Effector memory CD8-positive, alpha-beta T cell (primary cell): ENCODE measurements at regions not wholly inside any gene's neighbourhood (a gene's known extent, or its start where the extent isn't known, plus 50 kb on each side); places are given as distances from the start of the nearest gene placed in this dataset.
"Not testable (repeated sequence)": the region's sequence is repeated elsewhere in the genome, so short reads cannot be mapped to it uniquely, and the experiment has no call there.

Source experiments
- ATAC-seq: fragments of 150-1000 bp; cut with Tn5 transposase; replicated peaks from 2 replicates; pipeline ENCODE4 v1.10.0; 2021; ENCODE audit warnings: mild to moderate bottlenecking, moderate library complexity
- DNase-seq, 3 experiments: peaks; one replicate each; pipeline ENCODE4 v3.0.0; 2021
- H3K27ac Mint-ChIP-seq, 2 donors: one replicate each; pipeline ENCODE4 v1.8.0; 2022; ENCODE audit warnings: mild to moderate bottlenecking in 2 of 2, mixed read lengths in 2 of 2, moderate library complexity in 2 of 2
- H3K27me3 Mint-ChIP-seq, 2 donors: one replicate each; pipeline ENCODE4 v1.8.0; 2022; ENCODE audit warnings: mixed read lengths in 2 of 2
- H3K36me3 Mint-ChIP-seq: one replicate; pipeline ENCODE4 v1.8.0; 2022; ENCODE audit warnings: mild to moderate bottlenecking, moderate library complexity, mixed read lengths; ENCODE audit not compliant: insufficient read depth
- H3K4me1 Mint-ChIP-seq, 2 donors: one replicate each; pipeline ENCODE4 v1.8.0; 2022; ENCODE audit warnings: low read depth in 2 of 2, mixed read lengths in 2 of 2
- H3K4me3 Mint-ChIP-seq, 2 donors: one replicate each; pipeline ENCODE4 v1.8.0; 2022; ENCODE audit warnings: mild to moderate bottlenecking in 2 of 2, mixed read lengths in 2 of 2, moderate library complexity in 2 of 2
- H3K9me3 Mint-ChIP-seq, 2 donors: one replicate each; pipeline ENCODE4 v1.8.0; 2022; ENCODE audit warnings: mixed read lengths in 2 of 2

DNA sequence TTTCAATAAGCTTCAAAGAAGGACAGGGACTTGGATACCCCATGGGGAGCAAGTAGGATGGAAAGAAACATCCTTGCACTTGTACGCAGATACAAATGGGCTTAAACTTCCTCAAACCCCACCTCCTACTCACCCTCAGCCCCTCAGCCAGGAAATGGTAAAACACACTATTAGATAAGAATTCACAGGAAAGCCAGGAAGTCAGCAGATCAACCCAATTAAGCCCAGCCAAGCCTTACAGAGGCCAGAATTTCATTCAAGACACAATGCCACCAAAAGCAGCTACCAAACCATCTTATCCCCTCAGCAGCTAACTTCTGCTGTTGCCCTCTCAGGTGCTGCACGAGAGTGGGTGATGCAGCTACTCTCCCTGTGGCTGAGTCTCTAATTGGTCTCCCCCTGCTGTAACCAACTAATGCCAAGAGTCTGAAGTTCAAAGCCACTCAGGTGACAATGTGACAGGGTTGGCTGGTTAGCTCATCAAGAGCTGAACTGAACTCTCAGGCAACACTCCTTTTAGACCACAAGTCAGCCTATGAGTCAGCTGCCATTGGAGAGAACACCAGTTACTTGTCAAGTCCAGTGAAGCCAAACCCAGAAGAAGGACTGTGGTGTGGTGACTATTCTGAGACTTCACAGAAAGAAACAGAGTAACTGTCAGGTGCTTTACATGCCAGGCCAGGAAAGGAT is 201.9 kb downstream of the ZNF608 start:
- no peak overlapping the region for H3K27ac Mint-ChIP-seq
- no peaks in the 10 kb centered on the region for H3K36me3 Mint-ChIP-seq
- no peak overlapping the region for H3K4me3 Mint-ChIP-seq
- no peaks in the 10 kb centered on the region for H3K4me1 Mint-ChIP-seq
- no peaks in the 10 kb centered on the region for H3K27me3 Mint-ChIP-seq
- ATAC-seq (no peak), DNase-seq (no peak)
- peaks cover 2 to 17% of the 10 kb centered on the region in 2 donors for H3K9me3 Mint-ChIP-seq

DNA sequence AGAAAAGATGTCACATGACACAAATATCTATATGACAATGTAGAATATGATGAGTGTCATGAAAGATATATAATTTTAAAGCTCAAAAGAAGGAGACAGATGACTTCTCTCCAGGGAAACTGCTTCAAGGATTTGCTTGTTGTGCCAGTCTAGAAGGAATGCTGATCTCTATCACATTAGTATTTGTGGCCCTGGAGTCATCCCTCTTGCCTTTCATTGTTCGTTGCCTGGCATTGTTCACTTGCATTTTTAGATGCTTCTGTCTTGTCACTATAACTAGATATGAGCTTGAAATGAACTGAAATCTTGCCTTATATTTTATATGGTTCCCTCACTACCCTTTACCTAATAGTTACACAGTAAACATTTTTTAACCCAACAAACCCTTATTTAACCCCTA is 207.5 kb downstream of the ZNF608 start:
- peaks cover 4 to 24% of the 10 kb centered on the region in 2 donors for H3K9me3 Mint-ChIP-seq
- H3K4me3 Mint-ChIP-seq = no peak overlapping the region
- ATAC-seq (no peak), DNase-seq (no peak)
- no peaks in the 10 kb centered on the region for H3K36me3 Mint-ChIP-seq
- H3K27me3 Mint-ChIP-seq = no peaks in the 10 kb centered on the region
- H3K4me1 Mint-ChIP-seq = no peaks in the 10 kb centered on the region
- H3K27ac Mint-ChIP-seq = no peak overlapping the region

DNA sequence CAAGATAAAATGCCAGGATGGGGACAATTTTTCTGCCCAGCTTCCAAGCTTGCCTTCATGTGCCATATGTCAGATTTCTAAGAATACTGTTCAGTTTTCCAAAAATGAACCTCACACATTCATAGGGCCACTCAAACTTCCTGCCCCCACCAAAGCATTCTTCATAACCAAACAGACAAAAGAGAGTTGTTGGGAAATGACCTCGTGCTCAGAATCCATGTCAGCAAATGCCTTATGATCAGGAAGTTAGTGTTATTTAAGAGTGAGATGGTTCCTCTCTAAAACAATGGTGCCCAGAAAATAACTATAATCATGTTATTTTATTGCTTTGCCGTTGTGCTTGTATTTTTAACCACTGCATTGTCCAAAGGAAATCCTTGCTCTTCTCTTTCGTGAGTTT is 208.2 kb downstream of the ZNF608 start:
- Mint-ChIP-seq H3K4me1 (no peaks in the 10 kb centered on the region), H3K27me3 (no peaks in the 10 kb centered on the region), H3K27ac (no peak overlapping the region), H3K9me3 (peaks cover 6 to 24% of the 10 kb centered on the region in 2 donors), H3K36me3 (no peaks in the 10 kb centered on the region), H3K4me3 (no peak overlapping the region)
- DNase-seq = no peak
- ATAC-seq = no peak

DNA sequence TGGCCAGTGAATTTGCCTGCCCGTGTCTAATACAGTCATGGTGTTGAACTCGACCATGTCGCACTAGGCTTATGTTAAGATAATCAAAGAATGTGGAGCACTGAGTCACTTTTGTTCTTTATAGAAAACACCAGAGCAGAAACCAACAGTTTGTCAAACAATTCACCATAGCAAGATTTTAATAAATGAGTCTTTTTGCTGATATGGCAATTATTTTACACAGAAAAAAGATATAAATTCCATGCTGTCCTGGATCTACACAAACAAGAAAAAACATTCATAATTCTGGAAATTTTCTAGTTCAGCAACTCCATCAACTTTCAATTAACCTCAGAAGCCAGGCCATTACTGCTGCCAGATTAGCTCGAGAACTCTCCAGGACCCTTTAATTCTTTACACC is 208.9 kb downstream of the ZNF608 start:
- no peak overlapping the region for H3K27ac Mint-ChIP-seq
- peaks cover 7 to 22% of the 10 kb centered on the region in 2 donors for H3K9me3 Mint-ChIP-seq
- H3K4me3 Mint-ChIP-seq = no peak overlapping the region
- no peaks in the 10 kb centered on the region for H3K36me3 Mint-ChIP-seq
- no peak for DNase-seq
- no peak for ATAC-seq
- no peaks in the 10 kb centered on the region for H3K4me1 Mint-ChIP-seq
- H3K27me3 Mint-ChIP-seq = no peaks in the 10 kb centered on the region

DNA sequence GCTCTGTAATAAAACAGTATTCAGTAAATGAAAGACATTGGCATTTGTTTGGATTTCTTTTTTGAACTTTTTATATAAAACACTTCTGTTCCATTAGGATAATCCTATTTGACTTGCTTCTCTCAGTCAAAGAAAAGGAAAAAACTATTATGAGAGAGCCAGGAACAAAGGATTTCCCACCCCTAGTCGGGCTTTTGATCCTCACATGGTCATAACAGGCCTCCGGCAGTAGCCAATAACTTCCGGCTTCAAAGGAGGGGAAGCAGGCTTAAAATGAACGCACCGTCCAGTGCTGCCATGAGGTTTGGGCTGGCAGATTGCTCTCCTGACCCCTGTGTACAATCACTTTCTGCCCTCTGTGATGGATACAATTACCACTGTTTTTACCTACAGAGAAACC is 209.3 kb downstream of the ZNF608 start:
- Mint-ChIP-seq H3K36me3 (no peaks in the 10 kb centered on the region), H3K27me3 (no peaks in the 10 kb centered on the region), H3K4me1 (no peaks in the 10 kb centered on the region), H3K9me3 (peaks cover 7 to 18% of the 10 kb centered on the region in 2 donors), H3K4me3 (no peak overlapping the region), H3K27ac (no peak overlapping the region)
- ATAC-seq (no peak), DNase-seq (no peak)

DNA sequence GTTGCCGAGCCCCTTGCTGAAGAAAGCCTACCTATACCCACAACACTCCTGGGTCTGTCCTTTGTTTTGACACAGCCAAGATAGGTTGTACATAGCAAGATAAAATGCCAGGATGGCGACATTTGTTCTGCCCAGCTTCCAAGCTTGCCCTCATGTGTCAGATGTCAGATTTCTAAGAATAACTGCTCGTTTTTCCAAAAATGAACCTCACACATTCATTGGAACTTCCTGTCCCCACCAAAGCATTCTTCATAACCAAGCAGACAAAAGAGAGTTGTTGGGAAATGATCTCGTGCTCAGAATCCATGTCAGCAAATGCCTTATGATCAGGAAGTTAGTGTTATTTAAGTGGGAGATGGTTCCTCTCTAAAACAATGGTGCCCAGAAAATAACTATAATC is 210.1 kb downstream of the ZNF608 start:
- Mint-ChIP-seq H3K4me3 (no peak overlapping the region), H3K9me3 (peaks cover 7 to 13% of the 10 kb centered on the region in 2 donors), H3K36me3 (no peaks in the 10 kb centered on the region), H3K27ac (no peak overlapping the region), H3K4me1 (no peaks in the 10 kb centered on the region), H3K27me3 (no peaks in the 10 kb centered on the region)
- ATAC-seq (no peak), DNase-seq (no peak)

DNA sequence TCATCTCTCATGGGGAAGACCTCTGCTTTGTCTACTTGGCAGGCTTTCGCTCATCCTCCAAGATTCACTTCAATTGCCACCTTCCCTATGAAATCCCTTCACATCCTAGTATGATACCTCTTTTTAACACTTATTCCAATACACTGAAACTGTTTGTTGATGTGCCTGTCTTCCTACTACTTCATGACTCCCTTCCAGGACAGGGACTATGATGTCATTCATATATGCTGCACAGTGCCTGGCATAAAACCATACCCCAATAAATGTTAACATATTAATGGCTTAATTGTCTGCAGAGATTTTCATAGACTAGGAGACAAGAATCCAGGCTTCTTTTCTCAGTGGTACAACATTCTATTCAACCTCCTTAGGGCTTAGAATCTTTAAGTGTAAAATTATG is 215.5 kb downstream of the ZNF608 start:
- Mint-ChIP-seq H3K36me3 (no peaks in the 10 kb centered on the region), H3K9me3 (peaks cover 13 to 18% of the 10 kb centered on the region in 2 donors), H3K4me3 (no peak overlapping the region), H3K27me3 (no peaks in the 10 kb centered on the region), H3K27ac (no peak overlapping the region), H3K4me1 (no peaks in the 10 kb centered on the region)
- DNase-seq (no peak), ATAC-seq (no peak)

DNA sequence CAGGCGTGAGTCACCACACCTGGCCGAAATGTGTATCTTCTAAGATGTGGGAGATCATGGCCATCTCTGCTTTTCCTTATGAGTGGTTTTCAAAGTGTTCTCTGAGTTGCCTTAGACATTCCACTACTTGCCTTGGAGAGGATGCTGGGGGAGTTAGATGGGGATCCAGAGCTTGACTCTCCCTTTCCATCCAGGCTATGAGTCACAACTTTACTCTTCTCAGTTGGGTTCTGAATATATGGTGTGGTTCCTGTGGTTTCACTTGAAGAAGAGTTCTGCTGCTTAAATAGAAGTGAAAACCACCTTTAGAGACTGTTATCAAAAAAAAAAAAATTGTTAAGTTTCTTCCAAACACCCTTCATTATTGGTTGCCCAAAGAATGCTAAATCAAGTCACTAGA is 217.6 kb downstream of the ZNF608 start:
- DNase-seq (no peak), ATAC-seq (no peak)
- Mint-ChIP-seq H3K36me3 (no peaks in the 10 kb centered on the region), H3K27ac (no peak overlapping the region), H3K27me3 (no peaks in the 10 kb centered on the region), H3K4me3 (no peak overlapping the region), H3K9me3 (peaks cover 14 to 20% of the 10 kb centered on the region in 2 donors), H3K4me1 (no peaks in the 10 kb centered on the region)

DNA sequence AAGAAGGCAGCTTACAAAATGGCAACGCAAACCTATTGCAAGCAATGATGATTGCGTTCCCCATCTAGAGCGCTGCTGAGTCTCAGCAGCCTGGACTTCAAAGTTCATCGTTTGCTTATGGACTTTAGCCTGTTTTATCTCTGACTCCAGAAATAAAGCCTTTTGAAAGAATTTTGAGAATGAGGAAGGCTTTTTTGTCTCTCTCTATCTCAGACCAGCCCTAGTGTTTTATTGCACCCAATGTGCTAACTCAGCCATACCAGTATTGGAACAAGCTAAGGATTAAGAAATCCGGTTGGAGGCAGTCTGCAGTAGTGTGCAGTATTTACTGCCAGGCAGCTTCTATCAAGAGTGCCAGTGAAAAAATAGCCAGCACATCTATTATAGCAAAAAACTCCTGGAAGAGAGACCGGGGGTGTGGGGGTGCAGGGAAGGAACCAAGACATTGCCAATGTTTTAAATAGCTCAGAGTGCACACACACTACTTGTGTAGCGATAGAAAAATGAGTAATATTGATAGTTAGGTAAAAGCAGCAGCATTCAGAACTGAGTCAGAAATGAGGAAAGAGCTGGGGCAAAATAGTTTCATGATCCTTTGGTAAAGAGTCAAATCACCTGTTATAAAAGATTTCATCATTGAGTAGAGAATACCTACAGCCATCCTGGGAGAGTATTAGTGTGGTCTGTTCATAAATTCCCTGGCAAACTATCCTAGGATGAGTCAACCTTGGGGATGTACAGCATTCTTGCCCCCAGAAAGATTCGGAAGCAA is 219.0 kb downstream of the ZNF608 start:
- no peak overlapping the region for H3K4me3 Mint-ChIP-seq

DNA sequence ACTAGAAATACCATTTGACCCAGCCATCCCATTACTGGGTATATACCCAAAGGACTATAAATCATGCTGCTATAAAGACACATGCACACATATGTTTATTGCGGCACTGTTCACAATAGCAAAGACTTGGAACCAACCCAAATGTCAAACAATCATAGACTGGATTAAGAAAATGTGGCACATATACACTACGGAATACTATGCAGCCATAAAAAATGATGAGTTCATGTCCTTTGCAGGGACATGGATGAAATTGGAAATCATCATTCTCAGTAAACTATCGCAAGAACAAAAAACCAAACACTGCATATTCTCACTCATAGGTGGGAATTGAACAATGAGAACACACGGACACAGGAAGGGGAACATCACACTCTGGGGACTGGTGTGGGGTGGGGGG is 220.4 kb downstream of the ZNF608 start:
- not testable (repeated sequence) for DNase-seq, H3K27ac Mint-ChIP-seq, H3K27me3 Mint-ChIP-seq, H3K4me3 Mint-ChIP-seq, H3K36me3 Mint-ChIP-seq, H3K4me1 Mint-ChIP-seq, ATAC-seq
- peaks cover 15 to 19% of the 10 kb centered on the region in 2 donors for H3K9me3 Mint-ChIP-seq

More for the DNA sequence above, 219.0 kb downstream of the ZNF608 start:
- H3K9me3 Mint-ChIP-seq = peaks cover 13 to 20% of the 10 kb centered on the region in 2 donors
- no peaks in the 10 kb centered on the region for H3K4me1 Mint-ChIP-seq
- H3K27ac Mint-ChIP-seq = no peak overlapping the region
- no peaks in the 10 kb centered on the region for H3K36me3 Mint-ChIP-seq
- DNase-seq (no peak), ATAC-seq (no peak)
- H3K27me3 Mint-ChIP-seq = no peaks in the 10 kb centered on the region

DNA sequence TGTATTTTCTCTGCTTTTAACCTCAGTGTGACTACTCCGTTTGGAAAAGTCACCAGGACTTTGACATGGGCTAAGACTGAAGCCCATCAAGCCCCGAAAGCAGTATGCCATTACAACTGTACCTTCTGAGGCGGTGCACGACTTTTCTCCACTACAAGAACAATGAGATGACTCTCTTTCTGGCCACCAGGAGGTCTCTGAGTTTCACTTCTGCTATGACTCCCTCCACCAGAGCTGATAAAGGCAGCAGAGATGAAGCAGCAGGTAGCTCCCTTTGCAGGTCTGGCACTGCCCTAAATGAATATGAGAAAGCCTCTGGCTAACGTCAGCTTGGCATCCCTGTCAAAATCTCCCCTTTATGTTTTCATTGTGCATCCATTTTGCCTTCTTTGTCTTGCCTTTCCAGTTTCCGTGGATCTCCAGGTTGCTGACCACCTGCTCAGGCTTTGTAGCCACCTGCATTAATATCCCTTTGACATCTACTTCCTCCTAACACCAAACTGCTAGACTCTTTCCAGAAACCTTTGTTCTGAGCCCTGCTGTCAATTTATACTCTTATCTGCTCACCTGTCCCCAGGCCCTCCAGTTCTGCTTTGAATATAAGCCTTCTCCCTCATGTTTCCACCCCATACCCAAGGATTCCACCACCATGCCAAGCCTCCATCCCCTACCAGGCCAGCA is 221.7 kb downstream of the ZNF608 start:
- Mint-ChIP-seq H3K27ac (no peak overlapping the region), H3K9me3 (peaks cover 10% of the 10 kb centered on the region in 2 donors), H3K4me1 (no peaks in the 10 kb centered on the region), H3K36me3 (no peaks in the 10 kb centered on the region), H3K27me3 (no peaks in the 10 kb centered on the region), H3K4me3 (no peak overlapping the region)
- no peak for DNase-seq
- no peak for ATAC-seq

DNA sequence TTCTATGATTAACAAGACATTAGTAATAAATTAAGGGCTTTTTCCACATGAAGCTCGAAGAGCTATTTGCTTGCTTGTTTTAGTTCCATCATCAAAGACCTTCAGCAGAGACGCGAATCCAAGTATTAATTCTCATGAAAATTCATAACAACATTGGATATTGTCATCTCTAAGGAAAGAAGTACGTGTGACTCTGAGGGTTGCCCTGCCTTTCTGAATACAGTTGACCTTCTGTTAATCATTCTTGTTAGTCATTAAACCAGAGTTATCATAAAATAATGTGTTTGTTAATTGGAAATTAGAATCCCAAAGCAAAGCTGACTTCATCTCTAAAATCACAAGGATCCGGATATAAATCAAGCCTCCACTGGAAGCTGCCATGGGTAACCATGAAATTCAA is 222.5 kb downstream of the ZNF608 start:
- no peak for ATAC-seq
- peaks cover 10% of the 10 kb centered on the region in 2 donors for H3K9me3 Mint-ChIP-seq
- H3K4me3 Mint-ChIP-seq = no peak overlapping the region
- no peak overlapping the region for H3K27ac Mint-ChIP-seq
- no peak for DNase-seq
- H3K27me3 Mint-ChIP-seq = no peaks in the 10 kb centered on the region
- no peaks in the 10 kb centered on the region for H3K4me1 Mint-ChIP-seq
- no peaks in the 10 kb centered on the region for H3K36me3 Mint-ChIP-seq

DNA sequence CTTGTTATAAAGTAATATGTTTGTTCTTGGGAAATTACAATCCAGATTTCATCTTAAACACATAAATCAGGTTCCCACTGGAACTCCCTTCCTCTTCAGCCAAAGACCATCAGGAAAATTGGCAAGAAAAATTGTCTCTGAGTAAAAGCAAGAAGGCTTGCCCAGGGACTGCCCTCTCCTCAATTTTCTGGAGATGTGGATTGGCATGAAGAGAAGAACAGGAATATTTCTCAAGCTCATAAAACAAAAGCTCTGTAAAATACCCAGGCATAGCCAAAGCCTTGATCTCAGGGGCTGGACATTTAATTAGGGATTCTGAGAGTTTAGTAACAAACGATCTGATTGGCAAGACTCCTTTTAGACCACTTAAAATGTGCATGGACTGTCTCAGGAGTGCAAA is 223.4 kb downstream of the ZNF608 start:
- DNase-seq (no peak), ATAC-seq (no peak)
- Mint-ChIP-seq H3K9me3 (peaks cover 8 to 10% of the 10 kb centered on the region in 2 donors), H3K27ac (no peak overlapping the region), H3K4me3 (no peak overlapping the region), H3K4me1 (no peaks in the 10 kb centered on the region), H3K27me3 (no peaks in the 10 kb centered on the region), H3K36me3 (no peaks in the 10 kb centered on the region)
